HEK293 (cell line): ENCODE measurements at regions not wholly inside any gene's neighbourhood (a gene's known extent, or its start where the extent isn't known, plus 50 kb on each side); places are given as distances from the start of the nearest gene placed in this dataset.

Source experiments
- CTCF ChIA-PET: fragments of 350-600 bp; formaldehyde crosslinking; extraction: SDS; loops from one replicate; lab custom pipeline; 2021; ENCODE audit warnings: antibody characterized with exemption; lab: Yijun Ruan, JAX
- POLR2A ChIA-PET: fragments of 300-600 bp; formaldehyde crosslinking; extraction: SDS; loops from one replicate; lab custom pipeline; 2020; ENCODE audit warnings: antibody characterized with exemption, inconsistent platforms; lab: Yijun Ruan, JAX
- H3K27ac ChIP-seq: fragments of 200-500 bp; sonication (Bioruptor generic); 2 replicates; pipeline ENCODE4 v1.5.1; 2014; ENCODE audit warnings: low read depth, low read length, control low read depth, inconsistent platforms; ENCODE audit errors: extremely low read depth
- H3K36me3 ChIP-seq, 2 experiments: fragments of 200-500 bp in 1 of 2; sonication (Bioruptor generic) in 1 of 2; 1 replicate in 1 of 2; 2 replicates in 1 of 2; pipeline ENCODE4 v1.5.1; 2014 to 2017; ENCODE audit warnings: inconsistent platforms in 2 of 2, low read length in 2 of 2; ENCODE audit not compliant: control insufficient read depth in 2 of 2, insufficient read depth in 1 of 2
- H3K4me1 ChIP-seq: fragments of 200-500 bp; sonication (Bioruptor generic); 2 replicates; pipeline ENCODE4 v1.5.1; 2014; ENCODE audit warnings: mild to moderate bottlenecking, low read length, inconsistent platforms; ENCODE audit not compliant: control insufficient read depth, insufficient read depth
- H3K4me3 ChIP-seq: 2 replicates; pipeline ENCODE4 v1.5.1; 2011; ENCODE audit warnings: low read depth, mild to moderate bottlenecking, control low read depth, low read length, moderate library complexity
- H3K9me3 ChIP-seq: fragments of 200-500 bp; sonication (Bioruptor generic); 2 replicates; pipeline ENCODE4 v1.5.1; 2014; ENCODE audit warnings: low read depth, low read length, inconsistent platforms; ENCODE audit not compliant: control insufficient read depth, insufficient read depth
- FEZF1 ChIP-seq: fragments of 450-650 bp; formaldehyde crosslinking; IDR thresholded peaks from 2 replicates; pipeline ENCODE4 v1.5.1; 2016; ENCODE audit warnings: missing biosample characterization, missing genetic modification characterization
- GLI2 ChIP-seq: fragments of 450-650 bp; formaldehyde crosslinking; IDR thresholded peaks from 2 replicates; pipeline ENCODE4; 2017; ENCODE audit warnings: missing biosample characterization, missing genetic modification characterization, low read depth, borderline replicate concordance
- IKZF3 ChIP-seq: fragments of 450-650 bp; IDR thresholded peaks from 2 replicates; pipeline ENCODE4 v1.5.0; 2018; ENCODE audit warnings: missing biosample characterization, mild to moderate bottlenecking, missing genetic modification characterization, moderate library complexity
- MEIS1 ChIP-seq: sonication (generic); formaldehyde crosslinking; IDR thresholded peaks from 2 replicates; pipeline ENCODE4 v1.8.1; 2022; ENCODE audit warnings: missing genetic modification reagents, mild to moderate bottlenecking, borderline replicate concordance
- MZF1 ChIP-seq: fragments of 450-650 bp; formaldehyde crosslinking; IDR thresholded peaks from 2 replicates; pipeline ENCODE4 v1.5.1; 2017; ENCODE audit warnings: missing biosample characterization, missing genetic modification characterization, borderline replicate concordance
- OSR2 ChIP-seq: fragments of 450-650 bp; formaldehyde crosslinking; IDR thresholded peaks from 2 replicates; pipeline ENCODE4 v1.5.1; 2016; ENCODE audit warnings: missing biosample characterization, missing genetic modification characterization
- PBX3 ChIP-seq: sonication (generic); formaldehyde crosslinking; IDR thresholded peaks from 2 replicates; pipeline ENCODE4 v1.8.1; 2022; ENCODE audit warnings: mild to moderate bottlenecking, moderate library complexity, missing genetic modification reagents
- RBAK ChIP-seq: fragments of 450-650 bp; formaldehyde crosslinking; IDR thresholded peaks from 2 replicates; pipeline ENCODE4 v1.5.1; 2016; ENCODE audit warnings: missing biosample characterization, missing genetic modification characterization
- SCRT2 ChIP-seq: fragments of 450-650 bp; formaldehyde crosslinking; IDR thresholded peaks from 2 replicates; pipeline ENCODE4 v1.5.1; 2016; ENCODE audit warnings: missing biosample characterization, missing genetic modification characterization
- TRIM28 ChIP-seq: IDR thresholded peaks from 2 replicates; pipeline ENCODE4 v1.6.1; 2011; ENCODE audit warnings: low read length, control low read depth, borderline replicate concordance
- YY1 ChIP-seq: fragments of 450-650 bp; formaldehyde crosslinking; IDR thresholded peaks from 2 replicates; pipeline ENCODE4 v1.5.1; 2018; ENCODE audit warnings: missing biosample characterization, missing genetic modification characterization
- ZBTB1 ChIP-seq: fragments of 450-650 bp; formaldehyde crosslinking; IDR thresholded peaks from 2 replicates; pipeline ENCODE4 v1.5.1; 2016; ENCODE audit warnings: missing biosample characterization, missing genetic modification characterization
- ZBTB11 ChIP-seq: fragments of 450-650 bp; formaldehyde crosslinking; conservative IDR thresholded peaks from 2 replicates; pipeline ENCODE4 v1.5.1; 2016; ENCODE audit warnings: low read depth, missing biosample characterization, missing genetic modification characterization
- ZNF133 ChIP-seq: fragments of 450-650 bp; formaldehyde crosslinking; IDR thresholded peaks from 2 replicates; pipeline ENCODE4 v1.5.1; 2016; ENCODE audit warnings: missing biosample characterization, missing genetic modification characterization
- ZNF16 ChIP-seq: fragments of 450-650 bp; formaldehyde crosslinking; IDR thresholded peaks from 2 replicates; pipeline ENCODE4 v1.5.1; 2016; ENCODE audit warnings: low read depth, missing biosample characterization, missing genetic modification characterization
- ZNF18 ChIP-seq: fragments of 450-650 bp; formaldehyde crosslinking; IDR thresholded peaks from 2 replicates; pipeline ENCODE4 v1.5.1; 2016; ENCODE audit warnings: missing biosample characterization, missing genetic modification characterization
- ZNF221 ChIP-seq: fragments of 450-650 bp; formaldehyde crosslinking; IDR thresholded peaks from 2 replicates; pipeline ENCODE4 v1.5.1; 2017; ENCODE audit warnings: missing biosample characterization, missing genetic modification characterization, borderline replicate concordance
- ZNF398 ChIP-seq: fragments of 450-650 bp; formaldehyde crosslinking; IDR thresholded peaks from 2 replicates; pipeline ENCODE4 v1.5.1; 2017; ENCODE audit warnings: missing biosample characterization, missing genetic modification characterization
- ZNF416 ChIP-seq: fragments of 450-650 bp; formaldehyde crosslinking; IDR thresholded peaks from 2 replicates; pipeline ENCODE4 v1.5.1; 2016; ENCODE audit warnings: missing biosample characterization, missing genetic modification characterization
- ZNF426 ChIP-seq: fragments of 450-650 bp; formaldehyde crosslinking; IDR thresholded peaks from 2 replicates; pipeline ENCODE4 v1.5.1; 2017; ENCODE audit warnings: missing biosample characterization, missing genetic modification characterization, mild to moderate bottlenecking, inconsistent platforms, moderate library complexity
- ZNF514 ChIP-seq: fragments of 450-650 bp; formaldehyde crosslinking; IDR thresholded peaks from 2 replicates; pipeline ENCODE4 v1.5.1; 2016; ENCODE audit warnings: missing biosample characterization, missing genetic modification characterization
- ZSCAN16 ChIP-seq: fragments of 450-650 bp; formaldehyde crosslinking; IDR thresholded peaks from 2 replicates; pipeline ENCODE4 v1.5.1; 2016; ENCODE audit warnings: missing biosample characterization, missing genetic modification characterization

GRCh38 chr21:20617130-20617529, 381.1 kb upstream of the NCAM2 start:
- POLR2A ChIA-PET, result no interaction called here
- Histone ChIP-seq H3K27ac (no peak overlapping the region), H3K9me3 (no peaks in the 10 kb centered on the region; the same call in 1 of the 2 replicates)

GRCh38 chr21:20618878-20619277, 379.3 kb upstream of the NCAM2 start:
- CTCF ChIA-PET, result no interaction called here
- Histone ChIP-seq H3K4me1 (no peaks in the 10 kb centered on the region), H3K27ac (no peak overlapping the region), H3K4me3 (no peak overlapping the region), H3K36me3 (no peaks in the 10 kb centered on the region), H3K9me3 (no peaks in the 10 kb centered on the region; the same call in none of the 2 replicates)
- TF ChIP-seq OSR2 (tag by site-specific recombination), result no peak
- no peak for TF ChIP-seq ZBTB1
- no peak for TF ChIP-seq SCRT2 (tag by site-specific recombination)
- TF ChIP-seq ZNF133 (tag by site-specific recombination), result no peak
- no peak for TF ChIP-seq ZBTB11 (tag by site-specific recombination)
- no peak for TF ChIP-seq ZNF221 (tag by site-specific recombination)
- TF ChIP-seq FEZF1, result no peak
- no peak for TF ChIP-seq ZNF398
- no peak for TF ChIP-seq ZNF514 (tag by site-specific recombination)
- TF ChIP-seq RBAK (tag by site-specific recombination), result no peak
- no peak for TF ChIP-seq ZNF426 (tag by site-specific recombination)
- no peak for TF ChIP-seq TRIM28
- POLR2A ChIA-PET, result no interaction called here

More at GRCh38 chr21:20617130-20617529, 381.1 kb upstream of the NCAM2 start:
- no peak for TF ChIP-seq ZSCAN16 (tag by site-specific recombination)
- no peak for TF ChIP-seq ZNF16
- TF ChIP-seq ZNF221 (tag by site-specific recombination), result no peak
- no peak for TF ChIP-seq MZF1 (tag by site-specific recombination)
- TF ChIP-seq GLI2 (tag by site-specific recombination), result no peak
- no peak for TF ChIP-seq ZNF18 (tag by site-specific recombination)
- TF ChIP-seq IKZF3 (tag by site-specific recombination), result no peak
- no peak for TF ChIP-seq YY1 (tag by site-specific recombination)
- TF ChIP-seq ZNF416 (tag by site-specific recombination), result no peak
- TF ChIP-seq MEIS1 (CRISPR knock-in tag), result no peak
- no peak for TF ChIP-seq PBX3 (CRISPR knock-in tag)
- TF ChIP-seq, all 188 proteins: peak for 0
- CTCF ChIA-PET, result no interaction called here
- H3K4me3 ChIP-seq, result no peak overlapping the region
- no peaks in the 10 kb centered on the region for H3K4me1 ChIP-seq
- H3K36me3 ChIP-seq, result no peaks in the 10 kb centered on the region
